ENCODE measurements at regions not wholly inside any gene's neighbourhood (a gene's known extent, or its start where the extent isn't known, plus 50 kb on each side); places are given as distances from the start of the nearest gene placed in this dataset.

- DNase-seq (ENCODE audit: low spot score): no peak
Observed at GRCh38 chr17:33404070-33404819, 111.2 kb upstream of the ASIC2 start.

DNA sequence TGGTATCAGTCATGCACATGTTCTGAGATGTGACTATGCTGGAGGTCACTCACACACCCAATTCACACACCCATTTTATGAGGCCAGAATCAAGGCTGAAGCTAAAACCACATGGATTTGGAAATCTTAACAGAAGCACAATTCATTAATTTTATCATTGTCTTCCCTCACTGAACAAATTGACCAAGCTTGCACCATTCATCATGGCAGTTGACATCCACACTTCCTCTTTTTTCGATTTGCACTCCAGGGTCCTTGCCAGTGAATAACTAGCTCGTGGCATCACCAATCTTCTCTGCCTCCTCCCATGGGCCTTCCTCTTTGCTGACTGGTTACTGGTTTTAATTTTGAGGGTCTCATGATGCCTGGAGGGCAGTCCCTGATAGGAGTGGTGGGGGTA is 123.0 kb upstream of the ASIC2 start:
- no peak for DNase-seq (ENCODE audit: low spot score)

DNA sequence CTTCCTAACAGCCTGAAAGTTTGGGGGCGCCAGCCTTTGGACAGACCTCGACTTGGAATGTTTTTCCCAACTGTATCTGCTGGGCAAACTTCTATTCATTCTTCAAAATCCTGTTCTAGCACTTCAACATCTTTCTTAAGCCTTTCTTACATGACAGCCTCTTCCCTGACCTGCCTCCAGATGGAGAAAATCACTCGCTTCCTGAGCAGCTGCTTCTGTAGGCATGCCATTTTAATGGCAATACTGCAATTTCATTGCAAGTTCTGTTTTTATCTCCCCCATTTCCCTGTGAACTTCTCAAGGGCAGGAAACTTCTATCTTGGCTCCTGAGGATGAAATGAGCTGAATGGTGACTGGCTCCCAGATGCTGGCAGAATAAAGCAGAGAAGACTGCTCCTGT is 128.8 kb upstream of the ASIC2 start:
- DNase-seq (ENCODE audit: low spot score): no peak

DNA sequence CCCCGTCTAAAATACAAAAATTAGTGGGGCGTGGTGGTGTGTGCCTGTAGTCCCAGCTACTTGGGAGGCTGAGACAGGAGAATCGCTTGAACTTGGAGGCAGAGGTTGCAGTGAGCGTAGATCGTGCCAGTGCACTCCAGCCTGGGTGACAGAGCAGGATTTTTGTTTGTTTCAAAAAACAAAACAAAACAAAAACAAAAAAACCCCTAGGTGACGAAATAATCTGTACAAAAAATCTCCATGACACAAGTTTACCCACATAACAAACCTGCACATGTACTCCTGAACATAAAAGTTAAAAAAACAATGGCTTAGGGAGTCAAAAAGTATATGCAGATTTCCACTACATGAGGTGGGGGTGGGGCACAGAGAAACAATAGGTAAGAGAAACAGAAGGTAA is 140.5 kb upstream of the ASIC2 start:
- DNase-seq (ENCODE audit: low spot score): no peak

- no peak for DNase-seq (ENCODE audit: low spot score)
Observed at GRCh38 chr17:33434841-33435240, 141.7 kb upstream of the ASIC2 start.

DNA sequence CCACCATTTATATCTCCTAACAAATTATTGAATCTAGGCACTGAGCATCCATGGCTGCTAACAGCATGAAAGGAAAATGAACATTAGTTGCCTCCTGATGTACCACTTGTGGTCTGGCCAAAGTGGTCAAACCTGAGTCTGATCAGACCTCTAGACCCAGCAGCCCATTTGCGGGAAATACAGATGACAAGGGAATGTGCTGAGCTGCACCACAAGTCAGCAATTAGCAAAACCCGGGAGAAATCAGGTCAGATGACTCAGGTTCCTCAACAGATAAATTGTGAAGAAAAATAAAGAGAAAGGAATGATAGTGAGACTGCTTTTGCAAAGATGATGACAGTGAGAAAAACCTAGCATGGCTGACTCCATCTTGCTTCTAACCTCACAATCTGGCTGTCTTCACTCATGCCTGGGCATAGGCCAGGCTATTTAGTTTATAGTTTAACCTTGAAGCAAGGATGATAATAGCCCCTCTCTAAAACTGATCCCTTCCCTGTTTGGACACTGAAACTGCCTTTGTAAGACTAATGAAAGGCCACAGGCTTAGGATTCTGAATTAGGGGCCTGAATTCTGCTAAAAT is 142.7 kb upstream of the ASIC2 start:
- DNase-seq (ENCODE audit: low spot score): no peak

GRCh38 chr17:33436321-33436720 is 143.2 kb upstream of the ASIC2 start:
- DNase-seq (ENCODE audit: low spot score): no peak

DNA sequence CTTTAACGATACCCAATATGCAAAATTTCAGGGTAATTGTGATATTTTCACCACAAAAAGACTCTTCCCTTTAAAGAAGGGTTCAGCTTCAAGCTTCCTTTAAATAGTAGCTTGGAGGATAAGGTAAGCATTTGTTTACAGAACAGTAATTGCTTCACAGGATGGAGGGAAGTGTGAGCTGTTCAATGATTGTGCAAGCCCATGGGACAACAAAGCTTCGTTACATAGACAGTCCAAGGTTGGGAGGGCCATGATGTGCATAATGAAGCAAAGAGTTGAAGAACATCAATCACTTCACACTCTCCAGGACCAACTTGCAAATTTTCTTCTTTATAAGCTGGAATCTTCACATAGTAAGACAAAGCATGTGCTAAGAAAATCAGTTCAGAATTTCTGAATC is 145.0 kb upstream of the ASIC2 start:
- no peak for DNase-seq (ENCODE audit: low spot score)

GRCh38 chr17:33438578-33438977 is 145.5 kb upstream of the ASIC2 start:
- no peak for DNase-seq (ENCODE audit: low spot score)

- no peak for DNase-seq (ENCODE audit: low spot score)
Observed at GRCh38 chr17:33442320-33442719, 149.2 kb upstream of the ASIC2 start.

- no peak for DNase-seq (ENCODE audit: low spot score)
Observed at GRCh38 chr17:33444731-33445130, 151.6 kb upstream of the ASIC2 start.

DNA sequence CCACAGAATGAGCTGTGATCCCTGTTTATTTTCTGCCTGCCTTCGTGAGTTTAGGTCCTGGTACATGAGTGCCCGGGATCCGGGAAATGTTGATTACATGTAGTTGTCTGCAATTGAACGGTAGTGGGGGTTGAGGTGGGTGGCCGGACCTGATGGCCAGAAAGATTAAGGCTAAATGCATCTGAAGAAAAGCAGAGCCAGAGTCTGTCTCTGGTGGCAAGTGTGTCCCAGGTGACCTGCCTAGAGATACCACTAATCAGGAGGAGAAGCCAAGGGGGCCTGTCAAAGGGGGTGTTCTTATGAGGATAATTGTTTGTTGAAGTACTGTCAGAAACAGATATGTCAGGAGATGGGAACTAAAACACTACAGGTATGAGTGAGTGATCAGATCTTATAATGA is 154.0 kb upstream of the ASIC2 start:
- DNase-seq (ENCODE audit: low spot score): no peak

DNA sequence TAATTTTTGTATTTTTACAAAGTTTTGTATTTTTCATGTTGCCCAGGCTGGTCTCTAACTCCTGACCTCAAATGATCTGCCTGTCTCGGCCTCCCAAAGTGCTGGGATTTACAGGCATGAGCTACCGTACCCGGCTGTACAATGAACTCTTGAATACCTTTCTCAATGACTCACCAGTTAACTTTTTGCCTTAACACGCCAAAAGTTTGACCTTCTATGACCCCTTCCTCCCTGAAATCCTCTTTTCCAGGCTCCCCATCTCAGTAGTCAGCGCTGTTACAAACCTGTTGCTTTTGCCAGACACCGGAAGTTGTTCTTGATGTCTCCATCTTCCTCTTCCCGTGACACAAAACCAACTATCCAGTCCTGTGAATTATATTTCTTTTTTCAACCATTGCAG is 158.1 kb upstream of the ASIC2 start:
- no peak for DNase-seq (ENCODE audit: low spot score)

GRCh38 chr17:33457477-33457876 is 164.4 kb upstream of the ASIC2 start:
- DNase-seq (ENCODE audit: low spot score): no peak

DNA sequence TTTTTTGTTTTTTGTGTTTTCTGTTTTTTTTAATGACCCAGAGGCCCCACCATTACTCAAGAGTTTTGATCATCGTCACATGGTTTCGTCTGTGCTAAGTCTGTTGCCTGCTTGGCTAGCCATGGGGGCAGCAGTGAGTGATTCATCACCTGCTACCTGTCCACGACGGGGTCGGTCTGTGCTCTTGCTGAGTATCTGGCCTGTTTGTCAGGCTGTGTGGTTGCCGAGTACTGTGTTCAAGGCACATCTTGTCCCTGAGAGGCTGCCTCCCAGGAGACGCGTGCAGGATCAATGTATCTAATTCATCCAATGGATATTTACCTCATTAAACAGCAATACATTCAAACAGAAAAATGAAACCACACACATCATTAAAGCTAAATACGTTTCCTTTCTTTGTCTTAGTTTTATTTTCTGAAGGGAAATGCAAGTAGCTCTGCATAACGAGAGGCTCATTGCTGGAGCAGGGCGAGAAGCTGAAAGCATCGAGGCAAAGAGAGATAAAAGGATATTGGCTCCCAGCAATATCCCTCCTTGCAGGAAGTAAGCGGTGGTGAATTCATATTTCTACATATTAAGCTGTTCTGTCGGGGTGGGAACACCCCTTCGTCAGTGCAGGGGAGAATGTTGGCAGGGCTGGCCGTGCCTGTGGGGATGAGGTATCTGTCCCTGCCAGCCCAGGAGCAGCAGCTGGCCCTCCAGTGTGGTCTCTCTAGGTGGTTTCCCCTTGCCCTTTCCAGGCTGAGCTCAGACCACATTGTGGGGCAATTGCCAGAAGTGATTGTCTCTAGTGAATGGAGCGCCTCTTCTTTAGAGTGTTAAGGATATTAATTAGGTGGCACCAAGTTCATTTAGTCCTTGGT is 166.2 kb upstream of the ASIC2 start:
- no peak for DNase-seq (ENCODE audit: low spot score)

GRCh38 chr17:33460781-33461450 is 167.8 kb upstream of the ASIC2 start:
- DNase-seq (ENCODE audit: low spot score): no peak

DNA sequence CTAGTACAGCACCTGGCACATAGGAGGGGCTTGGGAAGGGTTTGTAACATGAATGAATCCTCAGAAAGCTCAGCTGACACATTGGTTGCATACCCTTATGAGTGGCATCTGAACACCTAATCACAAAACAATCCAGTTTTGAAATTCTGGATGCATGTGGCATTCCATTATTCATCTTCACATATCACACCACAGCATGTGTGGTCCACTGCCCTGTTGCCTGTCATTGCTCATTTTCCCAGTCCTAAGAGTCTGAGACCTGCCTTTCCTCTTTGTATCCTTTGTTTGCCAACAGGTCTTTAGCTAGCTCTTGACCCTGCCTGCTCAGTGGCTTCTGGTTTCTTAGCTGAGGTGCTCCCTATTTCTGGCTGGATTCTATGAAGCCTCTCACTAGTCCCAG is 170.8 kb upstream of the ASIC2 start:
- no peak for DNase-seq (ENCODE audit: low spot score)

GRCh38 chr17:33464669-33465280 is 171.7 kb upstream of the ASIC2 start:
- DNase-seq (ENCODE audit: low spot score): no peak

DNA sequence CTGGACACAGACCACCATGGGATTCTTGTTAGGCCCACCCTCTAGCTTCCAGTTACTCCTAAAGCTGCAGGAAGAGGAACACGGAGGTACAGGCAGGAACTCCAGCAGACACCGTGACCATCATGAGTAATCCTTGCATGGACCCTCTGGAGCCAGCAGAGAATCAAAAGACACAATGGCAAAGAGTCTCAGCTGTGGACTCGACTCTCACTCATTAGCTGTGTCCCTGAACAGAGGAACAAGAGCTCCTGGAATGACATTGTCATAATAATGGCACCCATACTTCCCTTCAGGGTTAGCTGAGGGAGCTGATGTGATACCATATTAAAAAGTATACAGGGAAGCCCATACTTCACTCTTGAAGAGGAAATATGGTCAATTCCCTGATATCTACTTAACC is 176.3 kb upstream of the ASIC2 start:
- DNase-seq (ENCODE audit: low spot score): no peak

DNA sequence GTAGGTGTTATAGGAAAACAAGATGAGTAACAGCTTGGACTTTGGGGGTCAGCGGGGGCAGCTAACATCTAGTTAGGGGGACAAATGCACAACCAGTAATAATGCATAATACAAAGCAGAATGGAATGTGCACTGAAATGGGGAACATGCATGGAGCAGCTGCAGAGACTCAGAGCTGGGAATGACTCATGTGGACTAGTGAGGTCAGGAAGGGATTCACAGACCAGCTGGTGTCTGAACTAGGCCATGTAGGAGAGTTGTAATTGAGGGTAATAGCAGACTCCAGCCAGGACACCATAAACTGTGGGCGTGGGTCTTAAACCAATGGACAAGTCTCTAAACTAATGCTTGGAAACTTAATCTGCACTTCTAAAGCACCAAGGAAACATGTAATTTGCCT is 176.8 kb upstream of the ASIC2 start:
- no peak for DNase-seq (ENCODE audit: low spot score)

DNA sequence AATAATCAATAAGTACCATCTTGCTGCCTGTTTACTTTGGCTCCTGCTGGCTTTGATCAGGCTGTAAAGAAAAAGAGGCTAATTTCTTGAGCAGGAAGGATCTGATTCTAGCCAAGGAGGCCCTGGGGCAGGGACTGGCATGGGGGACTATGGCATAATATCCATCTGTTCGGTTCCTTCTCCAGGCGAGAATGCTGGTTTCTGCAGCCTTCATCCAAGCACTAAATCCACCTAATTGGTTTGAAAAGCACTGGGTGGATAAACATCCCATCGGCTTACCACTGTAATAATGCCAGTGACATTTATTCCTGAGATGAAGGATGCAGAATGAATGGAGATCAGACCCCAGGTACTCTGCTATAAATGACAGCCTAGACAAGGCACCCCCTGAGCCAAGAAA is 180.0 kb upstream of the ASIC2 start:
- DNase-seq (ENCODE audit: low spot score): no peak

- no peak for DNase-seq (ENCODE audit: low spot score)
Observed at GRCh38 chr17:33474789-33475188, 181.7 kb upstream of the ASIC2 start.

Data from pons (tissue), 1 donor.